ENCODE measurements at regions not wholly inside any gene's neighbourhood (a gene's known extent, or its start where the extent isn't known, plus 50 kb on each side); places are given as distances from the start of the nearest gene placed in this dataset.

GRCh38 chr20:10984913-10985312 lies 311.1 kb upstream of the JAG1 start:
- Mint-ChIP-seq H3K4me1 (peaks cover 9% of the 10 kb centered on the region), H3K27me3 (ENCODE audit: low read depth) (no peaks in the 10 kb centered on the region), H3K27ac (no peak overlapping the region), H3K4me3 (no peak overlapping the region), H3K36me3 (no peaks in the 10 kb centered on the region), H3K9me3 (no peaks in the 10 kb centered on the region)
- ATAC-seq (no peak), DNase-seq (ENCODE audit: low spot score) (no peak)
- CTCF ChIA-PET: no interaction called here
- TF ChIP-seq ZSCAN18 (CRISPR knock-in tag; IDR thresholded peaks at IDR 0.05) (no peak), CDX4 (CRISPR knock-in tag; IDR thresholded peaks at IDR 0.05; ENCODE audit: borderline replicate concordance) (no peak), IRF2 (CRISPR knock-in tag; IDR thresholded peaks at IDR 0.05; ENCODE audit: borderline replicate concordance, low read depth) (no peak), CTCF (IDR thresholded peaks at IDR 0.05) (no peak), TEAD4 (CRISPR knock-in tag; IDR thresholded peaks at IDR 0.05) (no peak), CREB1 (CRISPR knock-in tag; IDR thresholded peaks at IDR 0.05) (no peak), NR2C2 (CRISPR knock-in tag; IDR thresholded peaks at IDR 0.05) (no peak), ZNF263 (CRISPR knock-in tag; IDR thresholded peaks at IDR 0.05; ENCODE audit: low read depth) (no peak), NR3C1 (CRISPR knock-in tag; conservative IDR thresholded peaks at IDR 0.05; ENCODE audit: low read depth) (no peak)
- POLR2A ChIA-PET: no interaction called here

- Mint-ChIP-seq H3K27ac (no peak overlapping the region), H3K36me3 (no peaks in the 10 kb centered on the region), H3K4me3 (no peak overlapping the region), H3K9me3 (no peaks in the 10 kb centered on the region), H3K4me1 (peaks cover 16% of the 10 kb centered on the region), H3K27me3 (ENCODE audit: low read depth) (no peaks in the 10 kb centered on the region)
- POLR2A ChIA-PET: no interaction called here
- DNase-seq (ENCODE audit: low spot score) (no peak), ATAC-seq (no peak)
- CTCF ChIA-PET: no interaction called here
- TF ChIP-seq CREB1 (CRISPR knock-in tag; IDR thresholded peaks at IDR 0.05) (no peak), ZBTB21 (CRISPR knock-in tag; IDR thresholded peaks at IDR 0.05; ENCODE audit: borderline replicate concordance) (no peak), RELA (CRISPR knock-in tag; IDR thresholded peaks at IDR 0.05; ENCODE audit: borderline replicate concordance) (no peak), HMGXB4 (CRISPR knock-in tag; IDR thresholded peaks at IDR 0.05) (no peak), IRF1 (CRISPR knock-in tag; IDR thresholded peaks at IDR 0.05) (no peak), SP1 (CRISPR knock-in tag; conservative IDR thresholded peaks at IDR 0.05) (no peak), EMX1 (CRISPR knock-in tag; IDR thresholded peaks at IDR 0.05) (no peak)
These were observed 311.7 kb upstream of the JAG1 start for GRCh38 chr20:10985536-10985935.

- H3K36me3 Mint-ChIP-seq: no peaks in the 10 kb centered on the region
- TF ChIP-seq MLX (CRISPR knock-in tag; IDR thresholded peaks at IDR 0.05): no peak
- TF ChIP-seq CREM (CRISPR knock-in tag; IDR thresholded peaks at IDR 0.05): no peak
- TF ChIP-seq TEAD4 (CRISPR knock-in tag; IDR thresholded peaks at IDR 0.05): no peak
- no peak for TF ChIP-seq SMAD3 (CRISPR knock-in tag; IDR thresholded peaks at IDR 0.05; ENCODE audit: borderline replicate concordance)
- TF ChIP-seq CDX4 (CRISPR knock-in tag; IDR thresholded peaks at IDR 0.05; ENCODE audit: borderline replicate concordance): no peak
- TF ChIP-seq IRF2 (CRISPR knock-in tag; IDR thresholded peaks at IDR 0.05; ENCODE audit: borderline replicate concordance, low read depth): no peak
- TF ChIP-seq ZNF138 (CRISPR knock-in tag; conservative IDR thresholded peaks at IDR 0.05): no peak
- no peak for TF ChIP-seq ETV6 (CRISPR knock-in tag; IDR thresholded peaks at IDR 0.05)
- no peak for TF ChIP-seq ZNF317 (CRISPR knock-in tag; IDR thresholded peaks at IDR 0.05; ENCODE audit: borderline replicate concordance, low read depth)
- TF ChIP-seq SOX15 (CRISPR knock-in tag; IDR thresholded peaks at IDR 0.05): no peak
- no peak for TF ChIP-seq ZNF671 (CRISPR knock-in tag; IDR thresholded peaks at IDR 0.05)
- TF ChIP-seq USF2 (CRISPR knock-in tag; IDR thresholded peaks at IDR 0.05): no peak
- no peak for TF ChIP-seq ELF4 (CRISPR knock-in tag; IDR thresholded peaks at IDR 0.05; ENCODE audit: low read depth)
- no peak for TF ChIP-seq NFYB (CRISPR knock-in tag; conservative IDR thresholded peaks at IDR 0.05; ENCODE audit: low read depth)
- no peaks in the 10 kb centered on the region for H3K9me3 Mint-ChIP-seq
- DNase-seq (ENCODE audit: low spot score): no peak
- H3K4me1 Mint-ChIP-seq: peaks cover 22% of the 10 kb centered on the region
- no peaks in the 10 kb centered on the region for H3K27me3 Mint-ChIP-seq (ENCODE audit: low read depth)
- CTCF ChIA-PET: no interaction called here
- no peak overlapping the region for H3K27ac Mint-ChIP-seq
- no peak for ATAC-seq
- no peak overlapping the region for H3K4me3 Mint-ChIP-seq
- POLR2A ChIA-PET: no interaction called here
These were observed 312.8 kb upstream of the JAG1 start for GRCh38 chr20:10986586-10986985.
